Caco-2 (cell line): ENCODE measurements at regions not wholly inside any gene's neighbourhood (a gene's known extent, or its start where the extent isn't known, plus 50 kb on each side); places are given as distances from the start of the nearest gene placed in this dataset.

Experiments used
- BruUV-seq: library from RNA; stranded (reverse); fragments of 400-500 nt; replicated peaks from 2 replicates; lab custom pipeline; 2021; lab: Mats Ljungman, UMichigan
- CTCF ChIA-PET: fragments of 300-600 bp; sonication (Branson Sonifier 250); formaldehyde crosslinking; loops from one replicate; lab custom pipeline; 2022; ENCODE audit warnings: antibody characterized with exemption; lab: Charles Lee
- POLR2A ChIA-PET: fragments of 300-600 bp; sonication (Branson Sonifier 250); formaldehyde crosslinking; loops from one replicate; lab custom pipeline; 2022; ENCODE audit warnings: antibody characterized with exemption; lab: Charles Lee
- DNase-seq, 2 experiments: peaks; one replicate each; pipeline versions ENCODE4 v3.0.0 to v3.0.0-alpha.2; 2020 to 2022
- H3K27me3 ChIP-seq: replicated peaks from 2 replicates; pipeline ENCODE4 v1.6.0; 2011; ENCODE audit warnings: low read length; ENCODE audit not compliant: control insufficient read depth, insufficient read depth
- H3K36me3 ChIP-seq: 2 replicates; pipeline ENCODE4 v1.5.1; 2011; ENCODE audit warnings: low read length; ENCODE audit not compliant: control insufficient read depth, insufficient read depth
- H3K4me1 ChIP-seq: fragments of 250-450 bp; sonication (Bioruptor Pico); 2 replicates; pipeline ENCODE4 v1.5.1; 2020; ENCODE audit warnings: mild to moderate bottlenecking
- H3K4me3 ChIP-seq: 2 replicates; pipeline ENCODE4 v1.5.1; 2011; ENCODE audit warnings: low read depth, mild to moderate bottlenecking, control low read depth, low read length
- H3K9me3 ChIP-seq: fragments of 250-450 bp; sonication (Bioruptor Pico); 2 replicates; pipeline ENCODE4 v1.5.1; 2020; ENCODE audit warnings: mild to moderate bottlenecking, moderate library complexity
- H3K27ac Mint-ChIP-seq: one replicate; pipeline ENCODE4 v1.8.0; 2022; ENCODE audit warnings: mixed read lengths; ENCODE audit not compliant: unreplicated experiment
- H3K27me3 Mint-ChIP-seq: one replicate; pipeline ENCODE4 v1.8.0; 2022; ENCODE audit warnings: mixed read lengths; ENCODE audit not compliant: insufficient read depth, unreplicated experiment
- H3K36me3 Mint-ChIP-seq: one replicate; pipeline ENCODE4 v1.8.0; 2022; ENCODE audit warnings: mild to moderate bottlenecking, mixed read lengths; ENCODE audit not compliant: insufficient read depth, unreplicated experiment
- H3K4me1 Mint-ChIP-seq: one replicate; pipeline ENCODE4 v1.8.0; 2022; ENCODE audit warnings: low read depth, mixed read lengths; ENCODE audit not compliant: unreplicated experiment
- H3K4me3 Mint-ChIP-seq: one replicate; pipeline ENCODE4 v1.8.0; 2022; ENCODE audit warnings: mild to moderate bottlenecking, moderate library complexity, mixed read lengths; ENCODE audit not compliant: unreplicated experiment
- H3K9me3 Mint-ChIP-seq: one replicate; pipeline ENCODE4 v1.8.0; 2022; ENCODE audit warnings: mixed read lengths; ENCODE audit not compliant: unreplicated experiment
- intact Hi-C: fragments of 100-400 bp; cut with micrococcal nuclease; formaldehyde crosslinking; loops from one replicate; pipeline ENCODE4 v1.10.0; 2022; ENCODE audit not compliant: unreplicated experiment
- TF ChIP-seq, protein P1 (sequence below), 2 experiments: fragments of 200-600 bp in 1 of 2; IDR thresholded peaks; 1 replicate in 1 of 2; 2 replicates in 1 of 2; pipeline versions ENCODE4 v1.5.1 to v1.8.0; 2011 to 2022; ENCODE audit warnings: antibody characterized with exemption in 1 of 2, control low read depth in 1 of 2, inconsistent platforms in 1 of 2, low read depth in 1 of 2, low read length in 1 of 2, mild to moderate bottlenecking in 1 of 2, moderate library complexity in 1 of 2; ENCODE audit not compliant: insufficient read depth in 1 of 2, severe bottlenecking in 1 of 2, unreplicated experiment in 1 of 2

DNA sequence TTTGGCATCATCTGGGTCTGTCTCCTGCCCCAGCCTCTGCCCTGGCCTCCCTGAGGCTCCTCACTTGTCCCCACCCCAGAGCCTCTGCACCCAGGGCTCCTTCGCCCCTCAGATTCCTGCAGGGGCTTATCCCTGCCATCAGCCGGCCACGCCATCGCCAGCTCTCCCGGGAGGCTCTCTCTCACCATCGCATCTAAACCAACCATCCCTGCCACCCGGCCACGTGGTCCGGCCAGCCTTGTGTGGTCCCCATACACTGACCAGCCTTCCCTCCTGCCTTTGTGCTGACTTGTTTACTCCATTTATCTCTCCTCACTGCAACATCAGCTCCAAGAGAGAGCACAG lies 134.3 kb upstream of the IQSEC1 start:
- Histone ChIP-seq H3K9me3 (no peaks in the 10 kb centered on the region), H3K36me3 (no peaks in the 10 kb centered on the region), H3K4me1 (no peaks in the 10 kb centered on the region), H3K4me3 (no peak overlapping the region), H3K27me3 (peaks cover 2% of the 10 kb centered on the region)
- POLR2A ChIA-PET = no interaction called here
- H3K36me3 Mint-ChIP-seq = no peaks in the 10 kb centered on the region
- no peak for DNase-seq
- intact Hi-C loops = no loop called here
- no peak overlapping the region for H3K27ac Mint-ChIP-seq
- H3K27me3 Mint-ChIP-seq = peaks cover 46% of the 10 kb centered on the region
- BruUV-seq = no TSS peak
- H3K9me3 Mint-ChIP-seq = no peaks in the 10 kb centered on the region
- no peak overlapping the region for H3K4me3 Mint-ChIP-seq
- CTCF ChIA-PET = no interaction called here
- H3K4me1 Mint-ChIP-seq = no peaks in the 10 kb centered on the region
- TF ChIP-seq, protein P1, sequence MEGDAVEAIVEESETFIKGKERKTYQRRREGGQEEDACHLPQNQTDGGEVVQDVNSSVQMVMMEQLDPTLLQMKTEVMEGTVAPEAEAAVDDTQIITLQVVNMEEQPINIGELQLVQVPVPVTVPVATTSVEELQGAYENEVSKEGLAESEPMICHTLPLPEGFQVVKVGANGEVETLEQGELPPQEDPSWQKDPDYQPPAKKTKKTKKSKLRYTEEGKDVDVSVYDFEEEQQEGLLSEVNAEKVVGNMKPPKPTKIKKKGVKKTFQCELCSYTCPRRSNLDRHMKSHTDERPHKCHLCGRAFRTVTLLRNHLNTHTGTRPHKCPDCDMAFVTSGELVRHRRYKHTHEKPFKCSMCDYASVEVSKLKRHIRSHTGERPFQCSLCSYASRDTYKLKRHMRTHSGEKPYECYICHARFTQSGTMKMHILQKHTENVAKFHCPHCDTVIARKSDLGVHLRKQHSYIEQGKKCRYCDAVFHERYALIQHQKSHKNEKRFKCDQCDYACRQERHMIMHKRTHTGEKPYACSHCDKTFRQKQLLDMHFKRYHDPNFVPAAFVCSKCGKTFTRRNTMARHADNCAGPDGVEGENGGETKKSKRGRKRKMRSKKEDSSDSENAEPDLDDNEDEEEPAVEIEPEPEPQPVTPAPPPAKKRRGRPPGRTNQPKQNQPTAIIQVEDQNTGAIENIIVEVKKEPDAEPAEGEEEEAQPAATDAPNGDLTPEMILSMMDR (IDR thresholded peaks at IDR 0.05; ENCODE audit: insufficient read depth in 1 of 2, low read depth in 1 of 2, low read length in 1 of 2, severe bottlenecking in 1 of 2, unreplicated experiment in 1 of 2) = no peak

DNA sequence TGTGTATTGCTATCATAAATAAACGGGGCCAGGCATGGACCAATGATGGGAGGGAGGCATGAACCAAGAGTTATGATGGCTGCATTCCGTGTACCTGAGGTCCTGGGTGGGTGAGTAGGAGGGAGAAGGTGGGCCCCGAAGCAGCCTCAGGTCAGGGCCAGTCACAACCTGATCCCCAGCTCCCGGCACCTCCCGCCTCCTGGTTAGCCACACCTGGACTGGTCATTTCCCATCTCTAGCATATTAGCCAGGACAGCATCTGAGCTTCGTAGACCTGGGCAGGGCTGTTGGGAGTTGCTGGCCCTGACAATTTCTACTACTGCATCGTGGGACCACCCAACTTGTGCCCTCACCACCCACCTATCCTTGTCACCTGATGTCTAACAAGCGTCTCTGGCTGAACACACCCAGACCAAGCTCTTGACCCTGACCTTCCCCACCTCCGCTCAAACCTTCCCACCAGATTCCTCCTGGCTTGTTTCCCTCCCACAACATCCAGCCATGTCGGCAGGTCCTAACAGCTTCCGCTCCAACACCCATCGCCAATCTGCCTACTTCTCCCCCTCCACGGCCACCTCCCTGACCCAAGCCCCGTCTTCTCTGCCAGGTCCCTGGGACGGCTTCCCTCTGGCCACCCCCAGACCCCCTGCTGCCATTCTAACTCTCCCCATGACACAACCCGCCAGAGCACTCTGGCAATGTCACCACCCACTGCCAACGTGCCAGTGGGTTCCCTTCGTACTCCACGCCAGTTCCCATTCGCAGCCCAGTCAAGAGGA lies 133.8 kb upstream of the IQSEC1 start:
- H3K36me3 ChIP-seq = no peaks in the 10 kb centered on the region
- peaks cover 2% of the 10 kb centered on the region for H3K27me3 ChIP-seq
- POLR2A ChIA-PET = no interaction called here
- CTCF ChIA-PET = no interaction called here
- intact Hi-C loops = no loop called here
- Mint-ChIP-seq H3K4me1 (no peaks in the 10 kb centered on the region), H3K27ac (no peak overlapping the region), H3K4me3 (no peak overlapping the region), H3K27me3 (peaks cover 42% of the 10 kb centered on the region), H3K36me3 (no peaks in the 10 kb centered on the region), H3K9me3 (no peaks in the 10 kb centered on the region)
- TF ChIP-seq, protein P1 (IDR thresholded peaks at IDR 0.05; ENCODE audit: insufficient read depth in 1 of 2, low read depth in 1 of 2, low read length in 1 of 2, severe bottlenecking in 1 of 2, unreplicated experiment in 1 of 2) = no peak
- DNase-seq = peak in 1 of 2 experiments; percentile 7
- H3K4me3 ChIP-seq = no peak overlapping the region
- no TSS peak for BruUV-seq
- no peaks in the 10 kb centered on the region for H3K4me1 ChIP-seq
- no peaks in the 10 kb centered on the region for H3K9me3 ChIP-seq

- ChIA-PET CTCF (no interaction called here), POLR2A (no interaction called here)
- Histone ChIP-seq H3K9me3 (no peaks in the 10 kb centered on the region), H3K4me1 (no peaks in the 10 kb centered on the region), H3K36me3 (no peaks in the 10 kb centered on the region), H3K4me3 (no peak overlapping the region), H3K27me3 (peaks cover 2% of the 10 kb centered on the region)
- Mint-ChIP-seq H3K27ac (no peak overlapping the region), H3K4me3 (no peak overlapping the region), H3K4me1 (no peaks in the 10 kb centered on the region), H3K9me3 (no peaks in the 10 kb centered on the region), H3K27me3 (peaks cover 42% of the 10 kb centered on the region), H3K36me3 (no peaks in the 10 kb centered on the region)
- TF ChIP-seq, protein P1 (IDR thresholded peaks at IDR 0.05; ENCODE audit: insufficient read depth in 1 of 2, low read depth in 1 of 2, low read length in 1 of 2, severe bottlenecking in 1 of 2, unreplicated experiment in 1 of 2) = no peak
- intact Hi-C loops = no loop called here
- peak in 1 of 2 experiments; percentile 3 for DNase-seq
- no TSS peak for BruUV-seq
Observed at GRCh38 chr3:13205567-13206143, 132.4 kb upstream of the IQSEC1 start.
